IMR-90 (cell line): ENCODE measurements at regions not wholly inside any gene's neighbourhood (a gene's known extent, or its start where the extent isn't known, plus 50 kb on each side); places are given as distances from the start of the nearest gene placed in this dataset.

ENCODE experiments used
- ATAC-seq: fragments of 200-7000 bp; cut with Tn5 transposase; 2 replicates; pipeline ENCODE4 v1.9.1; 2020; ENCODE audit warnings: low read depth, mild to moderate bottlenecking, moderate library complexity
- BruUV-seq: library from RNA; stranded (reverse); fragments of 400-500 nt; replicated peaks from 2 replicates; lab custom pipeline; 2021; lab: Mats Ljungman, UMichigan
- CTCF ChIA-PET: fragments of 300-600 bp; formaldehyde crosslinking; extraction: SDS; loops from one replicate; lab custom pipeline; 2021; ENCODE audit warnings: antibody characterized with exemption; lab: Yijun Ruan, JAX
- POLR2A ChIA-PET: fragments of 300-600 bp; sonication (Branson Sonifier 250); formaldehyde crosslinking; loops from one replicate; lab custom pipeline; 2022; ENCODE audit warnings: antibody characterized with exemption; ENCODE audit not compliant: unreplicated experiment; lab: Charles Lee
- DNase-seq: peaks from one replicate; pipeline ENCODE4 v3.0.0; 2013
- H2AFZ ChIP-seq: replicated peaks from 2 replicates; pipeline ENCODE3; 2013; ENCODE audit warnings: low read length, mild to moderate bottlenecking; ENCODE audit not compliant: poor library complexity
- H2AK5ac ChIP-seq: 2 replicates; pipeline ENCODE4 v1.6.1; 2013; ENCODE audit warnings: low read depth, low read length, inconsistent platforms
- H2AK9ac ChIP-seq: replicated peaks from 2 replicates; pipeline ENCODE3; 2013; ENCODE audit warnings: mild to moderate bottlenecking, low read depth, low read length, moderate library complexity; ENCODE audit not compliant: poor library complexity
- H2BK120ac ChIP-seq: 2 replicates; pipeline ENCODE4 v1.6.1; 2013; ENCODE audit warnings: low read depth, low read length, inconsistent platforms
- H2BK15ac ChIP-seq: 3 replicates; pipeline ENCODE4 v1.6.1; 2013; ENCODE audit warnings: low read depth, low read length, inconsistent platforms
- H2BK20ac ChIP-seq: 2 replicates; pipeline ENCODE4 v1.6.1; 2013; ENCODE audit warnings: low read depth, mild to moderate bottlenecking, inconsistent platforms, low read length, moderate library complexity
- H2BK5ac ChIP-seq: 2 replicates; pipeline ENCODE4 v1.6.1; 2013; ENCODE audit warnings: mild to moderate bottlenecking, low read depth, low read length, inconsistent platforms; ENCODE audit not compliant: poor library complexity, severe bottlenecking
- H3K14ac ChIP-seq: replicated peaks from 2 replicates; pipeline ENCODE4 v1.6.1; 2013; ENCODE audit warnings: low read depth, low read length, inconsistent platforms
- H3K18ac ChIP-seq: 2 replicates; pipeline ENCODE4 v1.6.1; 2013; ENCODE audit warnings: low read depth, low read length, control low read depth
- H3K23ac ChIP-seq: 2 replicates; pipeline ENCODE4 v1.6.1; 2013; ENCODE audit warnings: low read depth, low read length, inconsistent platforms
- H3K27ac ChIP-seq: 2 replicates; pipeline ENCODE4 v1.5.1; 2013; ENCODE audit warnings: mild to moderate bottlenecking, control low read depth, low read length; ENCODE audit not compliant: insufficient read depth
- H3K27me3 ChIP-seq: 2 replicates; pipeline ENCODE4 v1.6.1; 2013; ENCODE audit warnings: low read length; ENCODE audit not compliant: control insufficient read depth, insufficient read depth
- H3K36me3 ChIP-seq: 2 replicates; pipeline ENCODE4 v1.6.1; 2013; ENCODE audit warnings: low read length, mixed read lengths; ENCODE audit not compliant: control insufficient read depth, insufficient read depth
- H3K4ac ChIP-seq: 2 replicates; pipeline ENCODE4 v1.6.1; 2013; ENCODE audit warnings: low read depth, low read length, inconsistent platforms
- H3K4me1 ChIP-seq: 2 replicates; pipeline ENCODE4 v1.6.1; 2013; ENCODE audit warnings: low read length, mixed read lengths; ENCODE audit not compliant: control insufficient read depth, insufficient read depth
- H3K4me2 ChIP-seq: 2 replicates; pipeline ENCODE4 v1.6.1; 2013; ENCODE audit warnings: low read depth, mild to moderate bottlenecking, control low read depth, low read length, moderate library complexity
- H3K4me3 ChIP-seq: 2 replicates; pipeline ENCODE4 v1.5.1; 2013; ENCODE audit warnings: low read depth, mild to moderate bottlenecking, control low read depth, low read length, moderate library complexity; ENCODE audit not compliant: insufficient read depth
- H3K56ac ChIP-seq: 2 replicates; pipeline ENCODE4 v1.6.1; 2013; ENCODE audit warnings: low read length, inconsistent platforms; ENCODE audit not compliant: insufficient read depth; ENCODE audit errors: extremely low read depth
- H3K79me1 ChIP-seq, 2 experiments: 2 replicates each; pipeline ENCODE4 v1.6.1; 2013; ENCODE audit warnings: low read length in 2 of 2, inconsistent platforms in 1 of 2, low read depth in 1 of 2
- H3K9ac ChIP-seq: 2 replicates; pipeline ENCODE4 v1.6.1; 2013; ENCODE audit warnings: low read depth, low read length, control low read depth
- H3K9me1 ChIP-seq: 2 replicates; pipeline ENCODE4 v1.6.1; 2013; ENCODE audit warnings: low read length, inconsistent platforms; ENCODE audit not compliant: insufficient read depth
- H3K9me3 ChIP-seq: 2 replicates; pipeline ENCODE4 v1.6.1; 2013; ENCODE audit warnings: low read length; ENCODE audit not compliant: control insufficient read depth, insufficient read depth
- H4K20me1 ChIP-seq: 2 replicates; pipeline ENCODE4 v1.6.1; 2013; ENCODE audit warnings: low read length, inconsistent platforms; ENCODE audit not compliant: insufficient read depth
- H4K5ac ChIP-seq: 2 replicates; pipeline ENCODE4 v1.6.1; 2013; ENCODE audit warnings: mild to moderate bottlenecking, low read depth, low read length, control low read depth
- H4K8ac ChIP-seq, 2 experiments: 2 replicates each; pipeline ENCODE4 v1.6.1; 2013; ENCODE audit warnings: low read depth in 2 of 2, low read length in 2 of 2, control low read depth in 1 of 2, inconsistent platforms in 1 of 2
- H4K91ac ChIP-seq: 2 replicates; pipeline ENCODE4 v1.6.1; 2013; ENCODE audit warnings: low read depth, low read length, inconsistent platforms; ENCODE audit not compliant: insufficient read depth
- CEBPB ChIP-seq: IDR thresholded peaks from 2 replicates; pipeline ENCODE4 v1.6.1; 2012; ENCODE audit warnings: low read depth, low read length, improper control_type of control experiment
- MAFK ChIP-seq: IDR thresholded peaks from 2 replicates; pipeline ENCODE4 v1.6.1; 2012; ENCODE audit warnings: low read depth, low read length, improper control_type of control experiment
- WGBS, 2 experiments: methylation state at CpG; one replicate each; pipeline versions ENCODE4 v1.1.5 to v1.1.7; 2013; ENCODE audit warnings: missing lambda C conversion rate in 2 of 2; ENCODE audit not compliant: insufficient read length in 1 of 2; ENCODE audit errors: extremely low coverage in 2 of 2; 5-methylcytosine and 5-hydroxymethylcytosine counted together
- dilution Hi-C: fragments of 300-500 bp; cut with HindIII; formaldehyde crosslinking; loops from one replicate; pipeline ENCODE4 v1.14.3; 2018; ENCODE audit warnings: low sequenced_read_pairs; ENCODE audit not compliant: unreplicated experiment
- in situ Hi-C: fragments of 300-500 bp; cut with MboI; formaldehyde crosslinking; loops from 3 replicates; pipeline ENCODE4 v1.14.3; 2019; ENCODE audit warnings: low sequenced_read_pairs, inconsistent platforms, mixed read lengths
- intact Hi-C: fragments of 100-400 bp; cut with micrococcal nuclease; formaldehyde crosslinking; loops from 2 replicates; pipeline ENCODE4 v1.10.0; 2022

DNA sequence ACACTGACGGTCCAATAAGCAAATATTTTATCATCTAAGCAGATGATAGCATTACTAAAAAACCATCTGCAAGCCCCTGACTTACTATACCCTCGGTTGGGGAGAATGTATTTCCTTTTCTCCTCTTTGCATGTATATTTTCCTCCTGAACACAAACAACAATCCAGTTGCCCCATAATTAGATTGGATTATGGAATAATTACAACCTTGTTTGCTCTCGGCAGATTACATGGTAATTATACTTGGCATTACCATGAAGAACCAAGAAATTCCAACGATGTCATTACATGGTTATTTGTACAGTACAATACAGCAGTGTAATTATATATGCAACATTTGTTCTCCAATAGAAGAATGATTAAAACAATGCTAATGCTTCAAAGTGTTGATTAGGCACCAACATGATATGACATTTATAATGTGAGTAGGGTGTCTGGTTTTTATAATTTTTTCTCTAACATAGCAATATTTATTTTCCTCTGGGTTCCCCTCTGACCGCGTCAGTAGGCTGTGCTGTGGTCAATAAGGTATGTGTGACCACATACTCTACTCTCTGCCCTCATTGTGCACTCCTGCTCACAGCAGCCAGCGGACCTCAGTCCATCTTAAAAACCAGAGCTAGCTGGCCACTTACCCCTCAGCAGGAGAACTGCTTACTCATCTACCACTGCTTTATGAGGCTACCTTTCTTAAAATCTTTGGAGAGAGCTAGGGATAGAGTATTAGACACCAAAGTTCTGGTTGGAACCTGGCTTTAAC is 176.1 kb downstream of the INSIG2 start:
- no peak for DNase-seq
- ATAC-seq = no peak
- TF ChIP-seq MAFK (no peak), CEBPB (no peak)
- intact Hi-C loops (no loop called here), in situ Hi-C loops (no loop called here), dilution Hi-C loops (no loop called here)
- H2AFZ ChIP-seq = no peak overlapping the region
- H4K20me1 ChIP-seq = no peaks in the 10 kb centered on the region
- H3K9me3 ChIP-seq = no peaks in the 10 kb centered on the region
- H4K91ac ChIP-seq = no peak overlapping the region
- ChIA-PET CTCF (no interaction called here), POLR2A (no interaction called here)
- H3K27me3 ChIP-seq = no peaks in the 10 kb centered on the region
- no peaks in the 10 kb centered on the region for H3K36me3 ChIP-seq
- H3K23ac ChIP-seq = no peak overlapping the region
- H2BK5ac ChIP-seq = no peak overlapping the region
- no peak overlapping the region for H4K5ac ChIP-seq
- H3K9ac ChIP-seq = no peak overlapping the region
- no peak overlapping the region for H4K8ac ChIP-seq
- no peak overlapping the region for H3K14ac ChIP-seq
- no peak overlapping the region for H2AK9ac ChIP-seq
- no peak overlapping the region for H2BK120ac ChIP-seq
- H3K4me3 ChIP-seq = no peak overlapping the region
- no peak overlapping the region for H3K56ac ChIP-seq
- H3K27ac ChIP-seq = no peak overlapping the region
- H3K4ac ChIP-seq = no peak overlapping the region
- no peak overlapping the region for H3K4me2 ChIP-seq
- BruUV-seq = no TSS peak
- H2AK5ac ChIP-seq = no peak overlapping the region
- no peak overlapping the region for H3K18ac ChIP-seq
- no peaks in the 10 kb centered on the region for H3K4me1 ChIP-seq
- no peak overlapping the region for H2BK15ac ChIP-seq
- no peaks in the 10 kb centered on the region for H3K79me1 ChIP-seq
- no peaks in the 10 kb centered on the region for H3K9me1 ChIP-seq
- no peak overlapping the region for H2BK20ac ChIP-seq
- no CpG with 5 or more reads among the region's 7 CpGs for WGBS, 2 experiments
